LNCAP (cell line): ENCODE measurements at regions not wholly inside any gene's neighbourhood (a gene's known extent, or its start where the extent isn't known, plus 50 kb on each side); places are given as distances from the start of the nearest gene placed in this dataset.

Experiments used
- CTCF ChIP-seq: fragments of 450-650 bp; IDR thresholded peaks from 2 replicates; pipeline ENCODE4 v1.5.1; 2017; ENCODE audit warnings: mild to moderate bottlenecking

- TF ChIP-seq CTCF = no peak
These were observed 141.7 kb upstream of the RAI2 start for GRCh38 chrX:18002791-18003190.

- TF ChIP-seq CTCF = no peak
These were observed 133.3 kb upstream of the RAI2 start for GRCh38 chrX:17994429-17994828.

GRCh38 chrX:17993062-17993461 is 132.0 kb upstream of the RAI2 start:
- TF ChIP-seq CTCF = no peak

- TF ChIP-seq CTCF = no peak
These were observed 129.4 kb upstream of the RAI2 start for GRCh38 chrX:17990532-17990931.

GRCh38 chrX:17987783-17988182 is 126.7 kb upstream of the RAI2 start:
- no peak for TF ChIP-seq CTCF

GRCh38 chrX:17986977-17987376 is 125.9 kb upstream of the RAI2 start:
- TF ChIP-seq CTCF = no peak

- TF ChIP-seq CTCF = no peak
These were observed 125.3 kb upstream of the RAI2 start for GRCh38 chrX:17986440-17986839.

GRCh38 chrX:17984415-17984814 is 123.3 kb upstream of the RAI2 start:
- no peak for TF ChIP-seq CTCF
